Right forelimb (tissue), 1 donor: ENCODE measurements at regions not wholly inside any gene's neighbourhood (a gene's known extent, or its start where the extent isn't known, plus 50 kb on each side); places are given as distances from the start of the nearest gene placed in this dataset.

Experiments
- DNase-seq: peaks from one replicate; pipeline ENCODE4 v3.0.0-alpha.2; 2018

DNA sequence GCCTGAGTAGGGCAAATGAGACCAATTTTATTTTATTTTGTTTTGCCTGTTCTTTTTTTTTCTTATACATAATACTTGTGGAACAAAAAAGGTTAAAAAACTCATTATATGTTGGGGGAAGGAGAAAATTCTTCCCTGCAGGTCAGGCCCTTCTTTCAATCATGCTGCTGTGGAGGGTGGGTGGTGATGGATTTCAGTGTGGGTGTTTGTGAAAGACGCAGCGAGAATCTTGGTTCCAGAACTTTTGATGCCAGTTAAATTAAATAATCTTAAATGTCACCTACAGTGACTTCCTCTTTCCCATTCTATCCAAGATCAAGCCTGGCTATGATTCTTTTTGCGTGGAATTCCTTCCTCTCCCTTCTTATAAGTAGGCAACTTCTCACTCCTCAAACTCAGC, 595.8 kb upstream of the EEF2KMT start:
- DNase-seq = no peak

DNA sequence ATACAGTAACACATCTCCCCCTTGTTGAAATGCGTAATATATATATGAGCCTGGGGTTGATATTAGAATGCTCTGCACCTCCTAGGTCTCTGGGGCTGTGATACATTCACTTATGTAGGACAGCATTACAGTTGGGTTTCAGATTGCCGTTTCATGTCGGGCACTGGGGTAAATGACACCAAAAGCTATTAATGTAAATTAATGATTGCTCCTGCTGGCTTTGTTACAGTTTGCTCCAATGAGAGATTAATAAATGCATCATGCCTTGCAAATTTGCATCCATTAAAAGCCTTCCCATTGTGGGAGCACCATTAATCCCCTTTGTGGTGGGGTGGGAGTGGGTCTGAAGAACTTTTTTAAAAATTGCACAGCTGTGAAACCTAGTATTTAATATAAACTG, 584.4 kb upstream of the EEF2KMT start:
- no peak for DNase-seq

DNA sequence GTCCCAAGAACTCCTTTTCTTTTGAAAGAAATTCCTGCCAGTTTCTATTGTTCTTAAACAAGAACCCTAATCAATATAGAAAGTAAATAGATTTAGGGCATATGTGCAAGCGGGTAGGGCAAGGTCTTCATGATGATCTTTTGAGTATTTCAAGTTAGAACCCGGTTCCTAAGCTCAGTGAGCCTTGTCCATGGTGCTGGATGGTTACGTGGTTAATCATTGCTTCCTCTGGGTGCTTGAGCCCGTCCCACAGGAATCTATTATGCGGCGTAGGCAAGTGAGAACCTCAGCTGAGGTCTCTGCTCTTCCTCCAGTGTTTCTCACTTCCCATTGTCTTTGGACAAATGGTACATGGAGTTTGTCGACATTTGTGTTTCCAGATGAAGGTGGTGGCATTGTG, 580.8 kb upstream of the EEF2KMT start:
- no peak for DNase-seq

DNA sequence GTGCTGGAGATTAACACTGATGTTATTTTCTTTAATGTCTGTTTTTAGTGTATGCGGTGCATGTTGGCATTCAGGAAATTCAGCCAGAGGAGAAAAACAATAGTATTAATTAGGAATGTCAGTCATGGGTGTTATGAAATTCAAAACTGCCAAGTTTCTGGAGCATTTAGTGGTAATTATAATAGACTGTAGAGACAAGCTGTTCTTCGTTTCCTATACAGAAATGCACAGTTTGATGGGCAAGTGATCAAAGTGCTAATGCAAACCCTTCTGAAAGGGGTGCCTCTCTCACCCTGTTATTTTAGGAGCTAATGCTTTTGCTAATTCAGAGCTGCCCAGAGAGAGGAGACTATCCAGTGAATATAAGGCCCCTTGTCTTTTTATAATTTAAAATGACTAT, 573.8 kb upstream of the EEF2KMT start:
- DNase-seq = no peak

DNA sequence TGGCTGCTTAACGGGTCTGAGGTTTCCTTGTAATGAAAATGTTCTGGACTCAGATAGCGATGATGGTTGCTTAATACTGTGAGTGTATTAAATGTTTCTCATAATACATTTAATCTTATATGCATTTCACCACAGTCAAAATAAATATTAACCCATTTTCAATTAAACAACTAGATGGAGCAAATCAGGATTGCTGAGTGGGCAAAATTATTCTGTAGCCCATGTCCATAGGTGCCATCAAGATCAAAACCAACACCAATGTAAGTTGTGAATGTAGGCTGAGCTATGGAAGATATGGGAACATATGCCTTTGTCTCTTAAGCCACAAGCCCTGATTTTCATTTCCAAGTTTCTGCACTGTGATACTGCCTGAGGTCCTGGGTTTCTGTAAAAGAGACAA, 572.6 kb upstream of the EEF2KMT start:
- DNase-seq = no peak

DNA sequence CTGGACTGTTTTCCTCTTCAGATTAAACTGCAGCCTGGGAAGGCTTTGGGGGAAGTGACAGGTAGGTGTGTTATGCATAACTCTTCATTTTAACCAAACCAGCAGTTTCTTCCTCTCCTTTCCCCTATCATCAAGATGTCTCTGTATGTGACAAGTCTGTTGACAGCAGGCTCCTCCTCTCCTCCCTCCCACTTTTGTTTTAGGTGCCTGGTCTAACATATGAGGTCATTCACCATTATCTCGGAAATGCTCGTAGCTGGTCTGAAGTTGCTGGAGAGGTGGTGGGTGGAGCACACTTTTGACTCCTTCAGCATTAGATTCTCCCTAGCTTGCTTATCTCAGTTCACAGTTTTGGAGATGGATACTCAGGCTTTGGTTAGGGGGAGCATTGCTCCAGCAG, 571.0 kb upstream of the EEF2KMT start:
- no peak for DNase-seq

DNA sequence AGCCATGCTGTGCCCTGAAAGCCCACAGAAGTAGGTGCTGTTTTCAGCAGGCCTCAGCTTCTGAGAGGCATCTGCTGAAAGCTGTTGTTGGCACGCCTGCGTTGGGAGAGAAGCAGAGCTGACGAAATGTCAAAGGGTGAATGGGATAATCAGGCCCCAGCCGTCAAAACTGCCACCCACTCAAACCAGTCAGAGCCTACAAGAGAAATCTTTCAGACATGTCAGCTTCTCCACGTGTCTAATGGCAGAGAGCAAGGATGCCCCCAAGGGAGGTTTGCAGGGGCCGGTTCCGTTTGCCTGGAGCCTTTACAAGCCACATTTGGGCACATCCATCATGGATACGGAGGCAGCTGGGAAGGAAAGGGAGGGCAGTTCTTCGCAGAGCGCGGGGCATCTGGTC, 568.2 kb upstream of the EEF2KMT start:
- no peak for DNase-seq

DNA sequence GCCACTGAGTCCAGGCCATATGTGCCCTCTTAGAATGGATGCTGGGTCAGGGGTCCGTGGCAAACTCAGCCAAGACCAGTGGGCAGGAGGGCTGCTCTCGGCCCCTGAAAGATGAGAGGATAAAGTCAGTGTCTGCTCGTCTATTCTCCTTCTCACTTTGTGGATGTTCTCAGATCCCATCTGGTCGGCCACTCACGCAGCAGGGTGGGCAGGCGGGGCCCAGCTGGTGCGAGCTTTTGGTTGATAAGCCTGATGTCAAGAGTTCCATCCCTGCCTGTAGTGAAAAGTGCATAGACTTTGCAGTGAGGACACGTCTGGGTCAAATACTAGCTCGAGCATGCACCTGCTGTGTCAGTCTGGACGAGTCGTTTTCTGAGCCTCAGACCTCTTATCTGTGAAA, 556.2 kb upstream of the EEF2KMT start:
- DNase-seq = no peak

DNA sequence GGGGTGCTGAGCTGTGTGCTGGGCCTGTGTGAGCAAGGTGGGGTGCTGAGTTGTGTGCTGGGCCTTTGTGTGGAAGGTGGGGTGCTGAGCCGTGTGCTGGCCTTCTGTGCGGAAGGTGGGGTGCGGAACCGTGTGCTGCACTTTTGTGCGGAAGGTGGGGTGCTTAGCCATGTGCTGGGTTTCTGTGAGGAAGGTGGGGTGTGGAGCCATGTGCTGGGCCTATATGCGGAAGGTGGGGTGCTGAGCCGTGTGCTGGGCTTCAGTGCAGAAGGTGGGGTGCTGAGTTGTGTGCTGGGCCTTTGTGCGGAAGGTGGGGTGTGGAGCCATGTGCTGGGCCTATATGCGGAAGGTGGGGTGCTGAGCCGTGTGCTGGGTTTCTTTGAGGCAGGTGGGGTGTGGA, 555.4 kb upstream of the EEF2KMT start:
- DNase-seq = no peak

DNA sequence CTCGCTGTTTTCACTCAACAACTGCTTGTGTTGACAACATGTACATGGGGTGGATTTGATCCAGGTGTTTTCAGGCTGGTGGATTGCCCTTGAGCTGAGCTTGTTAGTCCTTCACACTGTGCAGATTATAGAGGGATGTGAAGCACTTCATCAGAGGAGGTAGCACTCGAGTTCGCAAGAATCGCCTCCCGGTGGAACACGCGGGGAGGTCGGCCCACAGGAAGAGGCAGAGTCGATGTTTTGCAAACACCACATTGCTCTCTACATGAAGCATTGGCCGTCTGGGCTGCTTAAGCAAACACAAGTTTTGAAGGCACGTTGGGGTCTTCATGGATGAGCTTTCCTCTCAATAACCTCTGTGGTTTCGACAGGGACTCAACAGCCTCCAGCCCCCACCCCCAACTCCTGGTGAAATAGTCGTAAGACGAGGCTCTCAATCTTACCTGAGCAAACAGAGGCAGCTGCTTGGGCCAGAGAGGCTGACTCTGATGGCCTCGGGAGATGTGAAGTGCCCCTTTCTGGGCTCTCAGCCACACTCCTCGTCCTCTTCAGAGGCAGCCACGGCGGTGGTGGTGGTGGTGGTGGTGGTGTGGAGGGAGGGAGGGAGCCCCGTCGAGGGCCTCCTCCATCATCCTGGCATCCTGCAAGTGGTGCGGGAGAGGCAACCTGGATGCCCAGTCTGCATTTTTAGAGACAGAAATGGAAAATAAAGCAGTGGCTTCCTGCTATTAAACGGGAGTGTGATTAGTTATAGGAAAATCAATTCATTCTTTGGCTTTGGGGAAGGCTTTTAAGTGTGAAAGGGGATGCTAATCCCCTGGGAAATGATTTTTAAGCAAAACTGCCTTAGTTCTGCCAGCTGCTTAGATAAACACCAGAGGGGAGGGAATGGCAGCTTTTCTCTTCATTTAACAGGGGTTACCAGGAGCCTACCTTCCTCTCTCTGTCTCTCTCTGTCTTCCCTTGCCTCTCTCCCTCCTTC, 552.5 kb upstream of the EEF2KMT start:
- no peak for DNase-seq

DNA sequence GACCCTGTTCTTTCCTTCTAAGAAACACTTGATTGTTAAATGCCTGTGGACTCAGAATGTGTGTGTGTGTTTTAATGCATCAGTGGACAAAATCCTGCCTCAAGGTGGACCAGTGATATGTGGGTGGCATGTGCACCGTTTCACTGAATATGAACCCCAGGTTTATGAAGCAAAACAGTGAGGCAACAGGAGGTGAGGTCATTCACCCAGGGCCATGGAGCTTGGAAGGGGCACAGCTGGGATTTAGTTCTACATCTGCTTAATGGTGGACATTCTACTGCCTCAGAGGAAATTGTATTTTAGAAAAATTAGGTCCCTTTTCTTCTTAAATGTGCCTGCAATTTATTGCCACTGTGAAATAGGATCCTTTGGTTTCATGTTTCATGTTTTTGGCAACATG, 549.5 kb upstream of the EEF2KMT start:
- no peak for DNase-seq

DNA sequence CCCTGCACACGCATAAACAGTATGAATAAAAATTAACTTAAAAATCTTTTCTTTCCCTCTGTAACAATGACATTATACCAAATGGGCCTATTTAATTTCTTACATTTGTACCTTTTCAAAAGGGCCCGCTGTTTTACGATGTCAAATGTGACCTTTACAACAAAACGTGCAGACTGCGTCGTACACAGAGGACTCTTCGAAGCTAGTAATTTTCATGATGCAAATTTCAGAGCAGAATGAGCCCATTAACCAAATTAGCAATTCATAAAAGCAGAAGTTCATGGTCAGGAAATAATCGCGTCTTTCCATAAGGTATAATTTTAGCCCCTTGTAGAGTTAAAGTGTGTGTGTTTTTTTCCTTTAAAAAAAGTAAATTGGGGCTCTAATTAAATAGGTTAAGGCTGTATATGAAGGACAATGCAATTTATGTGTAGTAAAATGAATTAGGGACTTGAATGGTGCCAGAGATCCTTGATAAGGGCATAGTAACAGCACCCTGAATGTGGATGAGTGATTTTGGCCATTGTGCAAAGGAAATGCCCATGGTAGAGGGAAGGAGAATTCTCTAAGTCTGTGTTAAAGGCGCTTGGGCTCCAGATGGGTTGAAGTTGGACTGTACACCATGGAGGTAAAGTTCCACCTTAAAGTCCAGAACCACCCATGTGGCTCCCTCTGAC, 546.4 kb upstream of the EEF2KMT start:
- DNase-seq = no peak

DNA sequence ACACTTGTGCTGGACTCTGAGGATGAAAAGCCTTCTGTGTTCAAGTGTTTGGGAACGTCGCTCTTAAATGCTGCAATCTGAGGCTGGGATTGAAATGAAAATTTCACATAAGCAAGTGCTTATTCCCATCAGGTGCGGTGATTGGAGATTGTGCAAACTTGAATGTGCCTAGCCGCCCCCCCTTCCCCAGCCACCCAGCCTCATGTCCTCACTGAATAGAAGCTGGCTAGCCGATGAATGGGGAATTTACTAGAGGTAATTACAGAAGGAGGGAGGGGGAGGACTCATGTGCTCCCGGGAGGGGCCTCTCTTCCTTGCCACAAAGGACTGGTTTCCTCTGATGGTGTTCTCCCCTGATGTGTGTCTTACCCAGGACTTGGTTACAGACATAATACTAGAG, 544.8 kb upstream of the EEF2KMT start:
- no peak for DNase-seq

DNA sequence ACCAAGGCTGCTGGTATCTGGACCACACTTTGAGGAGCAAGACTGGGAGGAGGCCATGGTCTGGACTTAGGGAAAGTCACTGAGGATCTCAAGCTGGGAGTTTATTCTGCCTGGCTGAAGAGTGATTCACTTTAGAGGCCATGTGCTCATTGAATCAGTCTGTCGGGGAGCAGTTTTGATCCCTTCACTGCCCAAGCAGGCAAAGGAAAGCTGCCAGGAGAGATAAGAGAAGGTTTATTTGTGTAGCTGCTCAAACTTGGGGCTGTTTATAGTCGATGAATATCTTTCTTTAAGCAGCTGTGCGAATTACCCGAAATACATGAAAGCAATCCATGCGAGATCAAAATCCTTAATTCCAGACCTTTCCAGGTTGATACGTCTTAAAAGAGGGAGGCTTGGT, 544.4 kb upstream of the EEF2KMT start:
- DNase-seq = no peak

DNA sequence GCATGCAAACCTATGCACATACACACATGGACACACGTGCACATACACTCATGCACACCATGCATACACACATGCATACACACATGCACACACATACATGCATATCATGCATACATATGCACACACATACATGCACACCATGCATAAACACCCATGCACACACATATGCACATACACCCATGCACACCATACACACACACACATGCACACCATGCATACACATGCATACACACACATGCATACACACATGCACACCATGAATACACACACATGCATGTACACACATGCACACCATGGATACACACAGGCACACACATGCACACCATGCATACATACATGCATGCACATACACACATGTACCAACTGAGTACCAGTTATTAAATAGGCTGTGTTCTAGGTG, 543.3 kb upstream of the EEF2KMT start:
- DNase-seq = no peak

DNA sequence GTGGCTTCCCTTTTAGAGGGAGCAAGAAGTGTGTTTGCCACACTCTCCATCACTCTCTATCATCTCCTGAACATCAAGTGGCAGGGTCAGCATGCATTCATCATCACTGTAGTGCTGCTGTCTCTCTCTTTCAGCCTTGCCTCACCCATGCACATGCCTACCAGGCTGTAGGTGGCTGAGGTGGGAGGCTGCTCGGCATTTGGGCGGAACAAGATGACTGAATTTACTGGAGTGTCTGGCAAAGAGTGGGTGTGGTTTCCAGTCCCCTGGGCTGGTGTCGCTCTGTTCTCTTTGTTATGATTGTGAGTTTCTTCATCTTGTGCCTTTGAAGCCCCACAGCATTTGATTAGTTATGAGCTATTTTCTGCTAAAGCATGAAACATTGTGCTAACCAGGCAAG, 541.9 kb upstream of the EEF2KMT start:
- no peak for DNase-seq

DNA sequence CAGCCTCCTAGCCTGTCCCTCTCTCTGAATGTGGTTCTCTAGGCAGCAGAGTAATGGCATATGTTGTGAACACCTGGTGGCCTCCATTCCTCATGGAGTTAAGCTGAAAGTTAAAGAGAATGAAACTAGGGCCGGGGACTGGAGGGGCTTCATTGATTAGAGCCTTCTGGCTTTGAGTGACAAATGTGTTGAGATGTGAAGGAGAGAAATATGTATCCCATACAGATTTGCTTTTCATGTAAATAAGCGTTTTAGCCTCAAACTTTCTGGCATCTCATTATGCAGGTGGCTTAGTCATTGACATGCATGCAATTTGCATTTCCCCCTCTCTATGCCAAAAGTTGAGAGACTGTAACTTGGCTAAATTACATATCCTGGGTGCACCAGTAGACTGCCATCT, 537.7 kb upstream of the EEF2KMT start:
- DNase-seq = no peak

DNA sequence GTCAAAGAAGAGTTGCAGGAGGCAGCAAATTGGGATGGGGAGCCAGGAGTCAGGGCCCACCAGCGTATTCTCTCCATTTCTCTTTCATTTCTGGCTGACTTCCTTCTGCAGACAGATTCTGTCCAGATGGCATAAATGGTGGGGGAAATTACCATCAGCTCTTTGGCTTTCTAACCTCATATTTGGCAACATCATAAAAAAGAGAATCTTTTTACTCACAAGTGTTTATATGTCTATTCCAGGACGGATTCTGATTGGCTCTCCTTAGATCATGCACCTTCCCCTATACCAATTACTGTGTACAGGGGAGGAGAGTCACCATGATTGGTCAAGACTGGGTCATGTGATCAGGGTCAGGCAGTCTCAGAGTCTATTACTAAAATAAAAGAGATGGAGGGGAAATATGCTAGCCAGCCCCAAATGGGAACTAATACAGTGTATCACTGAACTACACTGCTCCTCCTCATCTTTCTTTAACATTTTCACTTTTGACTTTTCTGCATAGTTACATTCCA, 537.1 kb upstream of the EEF2KMT start:
- DNase-seq = no peak

DNA sequence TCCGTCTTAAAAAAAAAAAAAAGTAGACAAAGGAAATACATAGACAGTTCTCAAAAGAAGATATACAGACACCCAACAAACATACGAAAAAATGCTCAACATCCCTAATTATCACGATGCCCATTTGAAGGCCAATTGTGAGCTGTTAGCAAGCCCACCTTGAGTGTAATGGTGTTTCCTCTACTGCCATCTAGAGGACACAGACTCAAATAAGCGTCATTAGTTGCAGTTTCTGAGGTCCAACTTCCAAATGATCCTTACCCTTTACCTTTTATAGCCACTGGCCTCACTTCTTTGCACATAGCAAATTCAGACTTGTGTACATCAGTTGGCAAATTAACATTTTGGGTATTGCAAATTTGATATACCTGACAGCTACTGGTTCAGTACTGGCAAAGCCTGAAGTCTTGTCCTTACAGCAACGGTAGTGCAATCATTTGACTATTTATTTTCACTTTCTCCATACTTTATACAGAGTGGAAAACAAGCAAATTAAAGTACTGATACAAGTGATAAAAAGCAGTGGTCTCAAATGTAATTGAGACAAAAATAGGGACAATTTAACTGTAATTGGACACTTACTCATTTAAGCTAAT, 536.3 kb upstream of the EEF2KMT start:
- DNase-seq = no peak

DNA sequence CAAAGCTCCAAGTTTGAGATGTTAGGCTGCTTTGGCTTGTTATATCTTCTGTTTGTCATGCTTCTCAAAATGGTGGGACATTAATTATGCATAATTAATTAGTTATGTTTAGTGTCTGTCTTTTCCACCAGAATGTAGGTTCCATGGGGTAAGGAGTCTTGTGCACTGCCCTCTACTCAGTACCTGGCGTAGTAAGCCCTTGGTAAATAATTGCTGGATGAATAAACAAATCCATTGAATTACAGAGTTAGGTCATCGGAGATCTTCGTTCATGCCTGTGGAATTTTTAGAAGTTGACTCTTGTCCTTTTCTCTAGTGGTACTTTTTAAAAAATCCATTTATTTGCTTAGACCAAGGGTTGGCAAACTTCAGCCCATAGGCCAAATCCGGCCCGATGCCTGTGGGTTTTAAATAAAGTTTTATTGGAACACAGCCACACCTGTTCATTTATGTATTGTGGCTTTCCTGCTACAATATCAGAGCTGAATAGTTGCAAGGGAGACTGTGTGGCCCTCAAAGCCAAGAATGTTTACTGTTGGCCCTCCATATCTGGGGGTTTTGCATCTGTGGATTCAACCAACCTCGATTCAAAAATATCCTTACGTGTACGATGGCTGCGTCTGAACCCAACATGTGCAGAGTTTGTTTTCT, 524.8 kb upstream of the EEF2KMT start:
- no peak for DNase-seq

DNA sequence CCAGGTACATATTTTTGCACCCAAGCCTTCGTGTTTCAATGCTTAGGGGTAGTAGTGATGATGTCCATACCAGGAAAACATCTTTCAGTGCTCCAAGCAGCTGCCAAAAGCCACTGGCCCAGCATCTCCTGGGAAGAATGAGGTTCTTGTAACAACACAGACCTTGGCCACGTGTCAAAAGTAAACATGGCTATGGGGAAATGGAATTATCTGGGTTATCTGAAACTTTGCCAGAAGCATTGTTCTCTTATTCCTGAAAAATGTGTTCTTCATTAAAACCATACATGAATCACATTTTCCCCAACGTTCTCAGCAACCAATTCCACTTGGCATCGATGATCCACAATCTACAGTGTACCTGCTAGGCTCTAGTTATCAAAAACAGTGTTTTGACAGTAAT, 524.2 kb upstream of the EEF2KMT start:
- no peak for DNase-seq

DNA sequence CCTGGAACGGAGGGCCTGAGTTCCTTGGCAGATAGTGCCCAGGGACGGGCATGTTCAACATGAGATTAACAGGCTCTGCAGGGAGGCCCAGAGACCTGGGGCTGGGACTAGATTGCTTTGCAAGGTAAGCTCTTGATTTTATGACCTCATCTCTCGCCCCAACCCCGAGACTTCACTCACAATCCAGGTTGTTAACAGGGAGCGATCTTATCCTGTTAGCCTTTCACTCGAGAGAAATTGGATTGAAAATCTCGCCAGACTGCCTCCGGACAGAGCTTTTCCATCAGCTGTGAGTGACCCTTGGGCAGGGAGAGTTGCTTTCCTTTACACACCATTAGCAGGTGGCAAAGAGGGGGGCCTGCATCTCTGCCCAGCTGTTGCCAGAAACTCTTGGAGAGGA, 521.7 kb upstream of the EEF2KMT start:
- no peak for DNase-seq

DNA sequence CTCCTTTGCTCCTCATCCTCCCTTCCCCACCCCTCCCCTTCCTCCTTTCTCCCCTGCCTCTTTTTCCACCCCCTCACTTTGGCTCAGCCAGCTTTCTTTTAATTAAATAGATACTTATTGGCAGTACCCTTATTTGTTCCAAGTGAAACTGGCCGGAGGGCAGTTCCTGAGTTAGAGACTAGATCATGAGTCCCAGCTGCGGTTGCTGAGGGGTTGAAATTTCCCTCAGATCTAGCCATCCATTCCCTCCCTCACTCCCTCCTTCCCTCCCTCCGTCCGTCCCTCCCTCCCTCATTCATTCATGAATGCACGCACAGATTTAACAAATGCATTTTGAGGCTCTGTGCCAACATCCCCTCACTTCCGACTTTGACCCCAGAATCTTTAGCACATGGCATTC, 519.2 kb upstream of the EEF2KMT start:
- DNase-seq = no peak
